GM18861 (cell line): ENCODE measurements at regions not wholly inside any gene's neighbourhood (a gene's known extent, or its start where the extent isn't known, plus 50 kb on each side); places are given as distances from the start of the nearest gene placed in this dataset.
"Not testable (repeated sequence)": the region's sequence is repeated elsewhere in the genome, so short reads cannot be mapped to it uniquely, and the experiment has no call there.

Source experiments
- ATAC-seq: cut with Tn5 transposase; IDR thresholded peaks from one replicate; pipeline ENCODE4 v1.9.1; 2021; ENCODE audit not compliant: unreplicated experiment

- ATAC-seq, result no peak
Measured at GRCh38 chr12:89072294-89073026, 279.8 kb downstream of the DUSP6 start.

GRCh38 chr12:89070603-89071002 lies 281.7 kb downstream of the DUSP6 start:
- ATAC-seq, result no peak

- ATAC-seq, result no peak
Measured at GRCh38 chr12:89069431-89069830, 282.9 kb downstream of the DUSP6 start.

- ATAC-seq, result no peak
Measured at GRCh38 chr12:89067421-89068187, 284.7 kb downstream of the DUSP6 start.

- ATAC-seq, result no peak
Measured at GRCh38 chr12:89064780-89065179, 287.5 kb downstream of the DUSP6 start.

GRCh38 chr12:89064151-89064550 lies 288.1 kb downstream of the DUSP6 start:
- no peak for ATAC-seq

- ATAC-seq, result peak; percentile 95
Measured at GRCh38 chr12:89062996-89063395, 289.3 kb downstream of the DUSP6 start.

- no peak for ATAC-seq
Measured at GRCh38 chr12:89059721-89060541, 292.4 kb downstream of the DUSP6 start.

- ATAC-seq, result no peak
Measured at GRCh38 chr12:89059056-89059455, 293.2 kb downstream of the DUSP6 start.

GRCh38 chr12:89058402-89058801 lies 293.9 kb downstream of the DUSP6 start:
- ATAC-seq, result no peak

GRCh38 chr12:89053817-89054216 lies 298.5 kb downstream of the DUSP6 start:
- not testable (repeated sequence) for ATAC-seq

- ATAC-seq, result peak; percentile 81
Measured at GRCh38 chr12:89051065-89051677, 301.1 kb downstream of the DUSP6 start.

- ATAC-seq, result no peak
Measured at GRCh38 chr12:89047856-89048418, 304.4 kb downstream of the DUSP6 start.

GRCh38 chr12:89041078-89041477 lies 311.2 kb downstream of the DUSP6 start:
- no peak for ATAC-seq

- ATAC-seq, result peak; percentile 98
Measured at GRCh38 chr12:89040146-89040964, 311.9 kb downstream of the DUSP6 start.

GRCh38 chr12:89038831-89039512 lies 313.3 kb downstream of the DUSP6 start:
- ATAC-seq, result no peak

- no peak for ATAC-seq
Measured at GRCh38 chr12:89033062-89033461, 319.2 kb downstream of the DUSP6 start.

GRCh38 chr12:89029961-89030360 lies 322.3 kb downstream of the DUSP6 start:
- no peak for ATAC-seq

GRCh38 chr12:89024580-89024979 lies 327.7 kb downstream of the DUSP6 start:
- ATAC-seq, result no peak
